ENCODE measurements at regions not wholly inside any gene's neighbourhood (a gene's known extent, or its start where the extent isn't known, plus 50 kb on each side); places are given as distances from the start of the nearest gene placed in this dataset.

GRCh38 chr13:111407381-111408131 is 87.1 kb downstream of the TEX29 start:
- no peak for TF ChIP-seq CTCF (conservative IDR thresholded peaks at IDR 0.05; ENCODE audit: low read length)
- TF ChIP-seq EZH2phosphoT487 (IDR thresholded peaks at IDR 0.05; ENCODE audit: borderline replicate concordance) = no peak

Measured in Loucy (cell line).